HG02678 (cell line): ENCODE measurements at regions not wholly inside any gene's neighbourhood (a gene's known extent, or its start where the extent isn't known, plus 50 kb on each side); places are given as distances from the start of the nearest gene placed in this dataset.
A peak's percentile ranks its signal among the peaks of the same experiment; 100 is the strongest.

Experiments
- ATAC-seq: cut with Tn5 transposase; IDR thresholded peaks from one replicate; pipeline ENCODE4 v1.9.1; 2021; ENCODE audit warnings: mild to moderate bottlenecking, moderate library complexity; ENCODE audit not compliant: unreplicated experiment

DNA sequence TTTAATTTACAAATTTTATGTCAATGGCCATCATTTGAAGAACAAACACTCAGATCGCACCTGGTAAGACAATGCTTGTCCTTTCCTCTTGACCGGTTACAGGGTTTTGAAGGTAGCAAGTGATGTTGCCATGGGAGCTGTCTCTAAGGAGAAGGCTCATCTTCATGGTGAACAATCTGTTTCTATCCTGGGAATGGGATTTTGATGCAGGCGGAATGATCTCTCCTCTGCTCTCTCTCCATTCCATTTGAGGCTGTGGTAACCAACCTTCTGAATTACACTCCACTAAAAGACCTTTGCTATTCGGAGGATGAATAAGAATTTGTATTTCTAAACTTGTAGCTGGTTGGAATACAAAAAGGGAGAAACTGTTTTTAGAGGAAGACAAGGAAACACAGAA is 57.9 kb upstream of the SLC5A9 start:
- ATAC-seq: no peak

DNA sequence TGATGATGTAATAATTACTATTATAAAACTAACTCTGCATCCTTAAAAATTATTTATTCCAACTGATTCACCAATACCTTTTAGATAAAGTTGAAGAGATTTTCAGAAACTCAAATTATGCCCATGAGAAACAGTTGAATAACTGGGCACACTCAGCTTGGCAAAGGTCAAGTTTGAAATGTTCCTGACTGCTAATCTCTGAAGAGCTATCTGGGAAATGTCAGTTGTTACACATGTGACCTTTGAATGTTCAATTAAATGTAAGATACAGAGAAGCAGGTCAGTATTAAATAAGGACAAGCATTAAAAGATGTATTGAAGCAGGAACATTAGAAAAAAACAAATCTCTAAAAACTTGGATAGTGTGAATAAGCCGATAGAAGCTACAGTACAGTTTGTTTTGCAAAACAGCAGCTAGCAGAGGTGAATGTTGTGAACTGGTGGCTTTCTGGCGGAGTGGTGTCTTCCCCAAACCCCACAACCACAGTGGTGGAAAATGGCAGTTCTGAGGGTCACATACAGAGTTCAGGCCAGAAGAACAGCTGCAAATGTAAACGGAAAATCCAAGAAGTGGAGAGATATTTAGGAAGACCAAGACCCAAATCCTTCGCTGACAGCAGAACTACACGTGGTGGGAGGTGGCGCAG is 61.9 kb upstream of the SLC5A9 start:
- no peak for ATAC-seq

GRCh38 chr1:48139275-48139674 is 83.2 kb upstream of the SLC5A9 start:
- no peak for ATAC-seq

- no peak for ATAC-seq
Measured at GRCh38 chr1:48127735-48128685, 94.5 kb upstream of the SLC5A9 start.

DNA sequence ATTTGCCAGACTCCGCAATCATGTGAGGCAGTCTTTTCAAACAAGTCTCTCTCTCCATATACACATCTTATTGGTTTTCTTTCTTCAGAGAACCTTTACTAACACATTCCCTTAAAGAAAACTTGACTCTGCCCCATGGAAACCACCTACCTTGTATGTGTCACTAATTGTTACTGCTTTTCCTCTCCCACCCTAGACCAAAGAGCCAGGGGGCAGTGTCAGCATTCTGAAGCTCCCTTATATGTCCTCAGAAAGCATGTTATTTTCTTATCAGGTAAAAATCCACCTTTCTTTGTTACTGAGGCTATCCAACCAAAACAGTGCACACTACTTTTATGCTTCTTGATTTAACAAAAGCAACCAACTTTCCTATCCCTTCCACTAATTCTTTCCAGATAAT is 98.9 kb upstream of the SLC5A9 start:
- ATAC-seq: no peak

- no peak for ATAC-seq
Measured at GRCh38 chr1:48121955-48122354, 100.6 kb upstream of the SLC5A9 start.

GRCh38 chr1:48120621-48121020 is 101.9 kb upstream of the SLC5A9 start:
- ATAC-seq: no peak

- ATAC-seq: no peak
Measured at GRCh38 chr1:48115835-48116234, 106.7 kb upstream of the SLC5A9 start.

DNA sequence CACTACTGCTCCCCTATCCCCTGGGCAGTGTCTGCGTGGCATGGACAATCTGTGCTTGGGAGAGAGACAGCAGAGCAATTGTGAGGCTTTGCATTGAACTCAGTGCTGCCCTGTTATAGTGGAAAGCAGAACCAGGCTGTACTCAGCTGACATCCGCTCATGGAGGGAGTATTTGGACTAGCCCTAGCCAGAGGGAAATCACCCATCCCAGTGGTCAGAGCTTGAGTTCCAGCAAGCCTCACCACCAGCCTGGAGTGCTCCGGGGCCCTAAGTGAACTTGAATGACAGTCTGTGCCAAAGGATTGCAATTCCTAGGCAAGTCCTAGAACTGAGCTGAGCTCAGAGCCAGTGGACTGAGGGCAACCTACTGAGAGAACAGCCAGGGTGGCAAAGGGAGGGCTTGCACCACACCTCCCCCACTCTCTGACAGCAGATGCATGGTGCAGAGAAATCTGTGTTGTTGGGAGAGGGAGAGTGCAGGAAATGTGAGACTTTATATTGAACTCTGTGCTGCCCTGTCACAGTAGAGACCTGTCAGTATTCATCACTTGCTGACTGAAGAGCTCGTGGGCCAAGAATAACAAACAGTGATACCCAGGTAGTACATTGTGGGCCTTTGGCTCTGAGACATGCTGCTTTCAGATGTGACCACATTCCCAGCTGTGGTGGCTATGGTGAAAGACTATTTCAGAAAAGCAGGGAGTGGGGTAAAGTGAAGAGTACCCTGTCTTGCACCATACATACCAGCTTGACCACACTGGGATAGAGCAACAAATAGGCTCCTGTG is 107.7 kb upstream of the SLC5A9 start:
- ATAC-seq: no peak

DNA sequence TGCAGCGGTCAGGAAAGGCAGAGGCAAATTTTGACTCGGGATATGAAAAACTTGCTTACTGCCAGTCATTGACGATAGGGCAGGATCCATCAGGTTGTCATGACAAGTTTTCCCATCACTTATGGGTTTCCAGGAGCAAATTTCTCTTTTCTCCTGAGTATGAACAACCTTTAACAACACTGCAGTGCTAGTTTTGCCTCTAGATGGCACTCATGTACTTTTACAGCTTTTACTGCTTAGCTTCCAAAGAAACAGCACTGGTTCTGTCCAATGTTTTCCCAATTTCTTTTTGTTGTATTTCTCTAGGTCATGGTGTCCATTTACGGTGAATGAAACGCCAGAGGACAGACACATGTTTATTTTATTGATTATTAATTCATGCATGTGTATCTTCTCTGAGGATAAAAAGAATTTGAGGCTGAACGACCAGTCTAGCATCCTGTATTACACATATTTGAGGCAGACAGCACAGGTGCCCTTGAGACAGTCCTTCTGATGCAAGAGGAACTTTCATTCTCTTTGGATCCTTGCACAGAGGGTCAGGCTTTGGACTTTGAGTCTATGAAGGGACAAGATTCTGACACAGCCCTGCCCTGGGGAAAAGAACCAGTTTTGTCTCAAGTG is 112.3 kb upstream of the TRABD2B start:
- no peak for ATAC-seq

DNA sequence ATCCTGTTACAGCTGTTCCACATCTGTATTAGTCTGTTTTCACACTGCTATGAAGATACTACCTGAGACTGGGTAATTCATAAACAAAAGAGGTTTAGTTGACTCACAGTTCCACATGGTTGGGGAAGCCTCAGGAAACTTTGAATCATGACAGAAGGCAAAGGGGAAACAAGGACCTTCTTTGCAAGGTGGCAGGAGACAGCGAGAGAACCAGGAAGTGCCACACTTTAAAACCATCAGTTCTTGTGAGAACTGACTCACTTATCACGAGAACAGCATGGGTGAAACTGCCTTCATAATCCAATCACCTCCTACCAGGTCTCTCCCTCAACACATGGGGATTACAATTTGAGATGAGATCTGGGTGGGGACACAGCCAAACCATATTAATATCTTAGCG is 110.3 kb upstream of the TRABD2B start:
- no peak for ATAC-seq

- ATAC-seq: no peak
Measured at GRCh38 chr1:48106049-48106448, 108.9 kb upstream of the TRABD2B start.

GRCh38 chr1:48105165-48105564 is 108.0 kb upstream of the TRABD2B start:
- ATAC-seq: no peak

GRCh38 chr1:48103495-48103894 is 106.3 kb upstream of the TRABD2B start:
- no peak for ATAC-seq

- ATAC-seq: no peak
Measured at GRCh38 chr1:48102766-48103165, 105.6 kb upstream of the TRABD2B start.

DNA sequence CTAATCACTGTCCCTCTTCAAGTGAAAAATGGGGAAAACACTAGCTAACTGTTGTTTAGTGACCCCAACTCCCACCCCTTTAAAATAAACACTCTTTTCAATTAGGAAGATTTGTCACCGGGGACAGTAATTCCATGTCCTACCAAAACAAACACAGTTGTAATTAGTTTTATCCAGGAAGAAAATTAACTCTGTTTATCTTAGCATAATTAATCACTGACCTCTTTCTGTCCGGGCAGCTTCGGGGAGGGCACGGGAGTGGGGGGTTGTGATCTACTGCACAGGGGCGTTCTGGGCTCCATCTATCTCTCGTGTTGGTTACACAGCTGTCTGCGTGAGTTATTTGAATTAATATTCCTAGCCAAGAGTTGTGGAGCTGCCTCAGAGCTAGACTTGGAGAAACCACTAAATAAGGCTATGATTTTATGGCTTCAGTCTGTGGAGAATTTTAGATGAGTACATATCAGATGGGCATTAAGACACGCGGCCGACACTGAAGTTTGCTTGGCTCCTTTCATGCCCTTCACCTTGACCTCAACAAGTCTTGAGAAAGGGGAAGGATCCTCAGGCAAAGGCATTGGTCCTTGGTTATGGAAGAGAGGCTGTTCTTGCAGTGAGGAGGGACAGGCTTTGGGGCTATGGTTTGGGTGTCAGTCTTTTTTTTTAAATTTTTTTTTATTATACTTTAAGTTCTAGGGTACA is 102.0 kb upstream of the TRABD2B start:
- no peak for ATAC-seq

DNA sequence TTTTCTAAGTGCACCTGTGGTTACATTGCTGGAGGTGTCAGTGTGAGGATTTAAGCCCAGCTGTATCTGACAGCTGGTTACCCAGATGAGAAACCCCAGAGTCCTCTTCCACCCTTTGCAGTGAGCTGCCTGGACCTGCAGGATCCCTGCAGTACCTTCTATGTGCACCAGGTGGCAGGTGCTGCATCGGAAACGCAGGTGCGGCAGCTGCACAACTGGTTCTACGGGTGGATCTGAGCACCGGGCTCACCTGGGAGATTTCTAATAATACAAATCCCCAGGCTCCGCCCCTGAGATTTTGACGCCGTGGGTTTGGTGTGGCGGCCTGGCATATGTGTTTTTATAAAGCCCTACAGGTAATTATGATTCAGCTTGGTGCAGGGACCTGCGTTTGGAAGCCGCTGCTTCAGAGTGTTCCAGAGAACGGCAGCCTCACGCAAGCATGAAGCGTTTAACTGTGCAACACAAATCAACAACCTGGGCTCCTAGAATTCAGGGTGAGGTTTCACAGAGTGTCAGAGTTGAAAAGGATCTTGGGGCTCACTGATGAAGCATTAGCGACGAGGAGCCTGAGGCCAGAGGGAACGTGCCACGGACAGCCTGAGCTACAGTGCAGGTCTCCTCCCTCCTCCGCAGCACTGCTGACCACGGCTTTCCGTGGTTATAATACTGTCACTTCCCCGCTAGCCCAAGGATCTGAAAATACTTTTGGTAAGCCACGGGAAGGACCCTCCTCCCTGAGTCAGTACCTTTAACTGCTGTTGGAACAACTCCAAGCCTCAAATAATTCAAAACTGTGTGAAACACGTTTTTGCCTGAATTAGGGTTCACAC is 96.7 kb upstream of the TRABD2B start:
- peak; percentile 96 for ATAC-seq

DNA sequence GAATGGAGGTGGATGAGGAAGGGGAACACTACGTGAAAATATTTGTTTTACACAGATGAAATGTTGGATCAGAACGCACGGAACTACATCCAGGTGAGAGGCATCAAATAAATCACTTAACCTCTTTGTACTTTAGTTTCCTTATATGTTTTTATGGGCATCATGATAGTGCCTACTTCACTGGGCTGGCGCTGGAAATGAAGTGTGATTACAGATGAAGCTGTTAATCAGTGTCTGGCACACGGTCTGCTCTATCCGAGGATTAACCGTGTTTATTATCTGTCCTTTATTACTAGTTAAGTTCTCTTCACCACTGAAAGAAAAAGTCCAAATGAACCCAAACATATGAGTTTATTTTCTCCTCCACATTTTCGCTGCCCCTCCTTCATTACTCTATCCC is 96.0 kb upstream of the TRABD2B start:
- ATAC-seq: no peak

GRCh38 chr1:48092401-48092800 is 95.2 kb upstream of the TRABD2B start:
- ATAC-seq: no peak
